Fibroblast of skin of abdomen (primary cell): ENCODE measurements at regions not wholly inside any gene's neighbourhood (a gene's known extent, or its start where the extent isn't known, plus 50 kb on each side); places are given as distances from the start of the nearest gene placed in this dataset.

ENCODE experiments used
- DNase-seq: peaks from one replicate; pipeline ENCODE4 v3.0.0-alpha.2; 2013

- DNase-seq = no peak
Observed at GRCh38 chr1:239539051-239539450, 152.7 kb downstream of the CHRM3 start.

- no peak for DNase-seq
Observed at GRCh38 chr1:239539812-239540211, 153.4 kb downstream of the CHRM3 start.

GRCh38 chr1:239543873-239544272 lies 157.5 kb downstream of the CHRM3 start:
- DNase-seq = no peak

GRCh38 chr1:239545466-239545865 lies 159.1 kb downstream of the CHRM3 start:
- DNase-seq = no peak

- DNase-seq = no peak
Observed at GRCh38 chr1:239547987-239548386, 161.6 kb downstream of the CHRM3 start.

GRCh38 chr1:239550178-239550577 lies 163.8 kb downstream of the CHRM3 start:
- no peak for DNase-seq

GRCh38 chr1:239555350-239555749 lies 169.0 kb downstream of the CHRM3 start:
- no peak for DNase-seq

GRCh38 chr1:239558559-239558958 lies 172.2 kb downstream of the CHRM3 start:
- no peak for DNase-seq

GRCh38 chr1:239558991-239559390 lies 172.6 kb downstream of the CHRM3 start:
- DNase-seq = no peak

GRCh38 chr1:239560921-239561320 lies 174.6 kb downstream of the CHRM3 start:
- DNase-seq = no peak

- no peak for DNase-seq
Observed at GRCh38 chr1:239562095-239562494, 175.7 kb downstream of the CHRM3 start.

GRCh38 chr1:239563681-239564080 lies 177.3 kb downstream of the CHRM3 start:
- no peak for DNase-seq

GRCh38 chr1:239566074-239566473 lies 179.7 kb downstream of the CHRM3 start:
- no peak for DNase-seq

GRCh38 chr1:239570878-239571277 lies 184.5 kb downstream of the CHRM3 start:
- no peak for DNase-seq

- no peak for DNase-seq
Observed at GRCh38 chr1:239572183-239572582, 185.8 kb downstream of the CHRM3 start.

GRCh38 chr1:239574112-239574511 lies 187.7 kb downstream of the CHRM3 start:
- no peak for DNase-seq

GRCh38 chr1:239575113-239575512 lies 188.7 kb downstream of the CHRM3 start:
- no peak for DNase-seq

- DNase-seq = no peak
Observed at GRCh38 chr1:239583536-239583935, 197.2 kb downstream of the CHRM3 start.

GRCh38 chr1:239586128-239586527 lies 199.8 kb downstream of the CHRM3 start:
- DNase-seq = no peak

- DNase-seq = no peak
Observed at GRCh38 chr1:239587066-239587465, 200.7 kb downstream of the CHRM3 start.

- DNase-seq = no peak
Observed at GRCh38 chr1:239587574-239588369, 201.4 kb downstream of the CHRM3 start.

- DNase-seq = no peak
Observed at GRCh38 chr1:239590556-239590955, 204.2 kb downstream of the CHRM3 start.

- DNase-seq = no peak
Observed at GRCh38 chr1:239593527-239593926, 207.2 kb downstream of the CHRM3 start.

- no peak for DNase-seq
Observed at GRCh38 chr1:239600588-239600987, 214.2 kb downstream of the CHRM3 start.

- DNase-seq = no peak
Observed at GRCh38 chr1:239601108-239601507, 214.7 kb downstream of the CHRM3 start.
